HG02571 (cell line): ENCODE measurements at regions not wholly inside any gene's neighbourhood (a gene's known extent, or its start where the extent isn't known, plus 50 kb on each side); places are given as distances from the start of the nearest gene placed in this dataset.

Experiments used
- ATAC-seq: cut with Tn5 transposase; IDR thresholded peaks from one replicate; pipeline ENCODE4 v1.9.1; 2021; ENCODE audit warnings: mild to moderate bottlenecking, moderate library complexity; ENCODE audit not compliant: unreplicated experiment

- ATAC-seq = no peak
Measured at GRCh38 chr18:78169174-78169864, 810.3 kb upstream of the SALL3 start.

- no peak for ATAC-seq
Measured at GRCh38 chr18:78171954-78172353, 807.7 kb upstream of the SALL3 start.

- no peak for ATAC-seq
Measured at GRCh38 chr18:78174737-78175136, 804.9 kb upstream of the SALL3 start.

- no peak for ATAC-seq
Measured at GRCh38 chr18:78178812-78179211, 800.8 kb upstream of the SALL3 start.

- no peak for ATAC-seq
Measured at GRCh38 chr18:78180741-78181140, 798.9 kb upstream of the SALL3 start.

- no peak for ATAC-seq
Measured at GRCh38 chr18:78183815-78184214, 795.8 kb upstream of the SALL3 start.

DNA sequence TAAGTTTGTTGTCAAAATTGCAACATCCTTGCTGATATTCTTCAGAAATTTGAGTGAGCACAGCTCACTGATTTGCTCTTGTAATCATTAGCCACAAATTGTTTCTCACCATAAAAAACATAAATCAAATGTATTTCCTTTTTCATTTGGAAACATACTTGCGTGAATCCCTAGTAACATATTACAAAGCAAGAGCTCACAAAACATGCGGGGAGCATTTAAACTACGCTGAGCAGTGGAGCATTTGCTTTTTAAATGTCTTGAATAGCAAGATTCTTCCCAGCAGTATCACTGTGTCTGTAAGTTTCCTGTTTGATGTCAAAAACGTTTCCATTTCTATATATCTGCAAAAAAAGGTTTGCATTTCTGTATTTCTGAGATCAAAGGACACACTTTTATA, 788.3 kb upstream of the SALL3 start:
- no peak for ATAC-seq

DNA sequence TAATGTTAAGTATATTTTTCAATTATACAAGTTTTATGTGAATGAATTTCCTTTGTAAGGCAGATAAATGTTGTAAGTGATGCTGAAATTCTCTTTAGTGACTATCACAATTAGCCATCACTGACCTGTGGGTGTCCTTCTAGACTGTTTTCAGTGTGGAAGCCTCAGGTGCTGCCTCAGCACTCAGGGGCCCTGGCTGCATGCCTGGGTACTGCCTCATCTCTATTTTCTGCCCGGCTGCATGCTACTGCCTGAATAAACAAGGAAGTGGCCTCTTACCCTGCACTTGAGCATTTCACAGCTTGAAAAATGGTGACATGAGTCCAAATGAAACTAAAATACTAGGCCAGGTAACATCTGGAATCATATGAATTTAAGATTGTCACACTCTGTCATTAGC, 787.6 kb upstream of the SALL3 start:
- ATAC-seq = no peak

- ATAC-seq = no peak
Measured at GRCh38 chr18:78196280-78196679, 783.3 kb upstream of the SALL3 start.

DNA sequence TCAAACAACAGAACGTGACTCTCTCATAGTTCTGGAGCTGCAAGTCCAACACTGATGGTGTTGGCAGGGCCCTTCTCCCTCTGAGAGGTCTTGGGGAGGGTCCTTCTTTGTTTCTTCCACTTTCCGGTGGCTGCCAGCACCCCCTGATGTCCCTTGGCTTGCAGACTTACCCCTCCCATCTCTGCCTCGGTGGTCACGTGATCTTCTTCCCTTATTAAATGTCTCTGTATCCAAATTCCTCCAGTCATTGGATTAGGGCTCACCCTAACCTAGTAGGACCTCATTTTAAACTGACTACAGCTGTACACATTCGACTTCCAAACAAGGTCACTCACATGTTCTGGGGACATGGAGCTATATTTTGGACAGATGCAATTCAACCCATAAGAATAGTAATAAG, 780.6 kb upstream of the SALL3 start:
- no peak for ATAC-seq

DNA sequence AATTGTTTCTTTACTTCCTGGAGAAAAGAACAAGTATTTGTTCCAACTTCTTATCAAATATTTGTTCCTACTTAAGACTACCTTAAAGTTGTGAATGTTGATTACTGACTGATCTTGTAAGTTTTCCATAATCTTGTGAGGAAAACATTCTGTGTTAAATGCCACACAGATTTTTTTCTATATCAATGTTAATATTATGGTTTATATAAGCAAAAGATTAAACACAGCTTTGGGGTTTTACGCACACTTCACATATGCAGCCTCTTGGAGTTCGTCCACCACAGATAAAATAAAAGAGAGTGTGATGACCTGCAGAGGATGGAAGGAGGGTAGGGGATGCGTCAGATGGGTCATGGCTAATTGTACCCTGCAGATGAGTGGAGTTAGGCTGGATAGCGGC, 780.0 kb upstream of the SALL3 start:
- ATAC-seq = no peak

GRCh38 chr18:78207942-78208341, 771.7 kb upstream of the SALL3 start:
- no peak for ATAC-seq

DNA sequence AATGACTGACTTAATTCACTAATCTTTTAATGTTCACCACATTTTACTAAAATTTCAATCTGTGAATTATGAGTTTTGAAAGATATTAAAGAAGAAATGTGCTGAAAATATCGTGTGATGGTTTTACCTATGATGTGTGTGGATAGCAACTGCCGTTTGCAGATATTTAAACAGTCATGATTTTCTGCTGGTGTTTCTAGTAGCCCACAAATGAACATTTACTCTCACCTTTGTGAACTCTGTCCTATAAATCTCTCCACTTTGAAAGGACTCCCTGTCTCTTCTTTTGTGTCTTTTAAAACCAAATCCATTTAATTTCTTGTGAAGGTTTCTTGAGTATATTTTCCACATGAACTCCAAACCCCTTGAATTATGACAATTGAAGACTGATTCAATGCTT, 771.2 kb upstream of the SALL3 start:
- ATAC-seq = no peak

DNA sequence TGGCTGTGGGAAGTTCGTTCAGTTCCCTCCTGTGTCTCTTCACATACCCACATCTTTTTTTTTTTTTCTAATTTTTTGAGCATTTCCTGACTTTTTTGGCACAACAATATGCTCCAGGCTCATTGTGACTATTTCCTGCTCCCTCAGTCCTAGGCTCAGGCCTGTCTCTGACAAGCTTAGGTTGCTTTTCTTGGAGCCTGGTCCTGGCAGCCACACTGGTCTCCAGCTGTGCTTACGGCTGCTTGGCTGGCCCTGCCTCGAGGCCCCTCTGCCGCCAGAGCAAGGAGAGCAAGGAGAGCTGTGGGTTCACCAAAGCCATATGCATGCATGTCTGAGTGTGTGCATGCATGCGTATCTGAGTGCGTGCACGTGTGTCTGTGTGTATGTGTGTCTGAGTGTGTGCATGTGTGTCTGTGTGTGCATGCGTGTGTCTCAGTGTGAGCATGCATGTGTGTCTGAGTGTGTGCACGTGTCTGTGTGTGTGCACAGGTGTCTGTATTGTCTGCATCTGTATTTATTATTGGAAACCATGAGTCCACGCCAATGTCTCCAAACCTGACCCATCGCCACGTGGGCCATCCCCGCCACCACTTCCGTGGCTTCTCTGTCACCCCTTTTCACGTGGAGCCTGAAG, 766.1 kb upstream of the SALL3 start:
- no peak for ATAC-seq

DNA sequence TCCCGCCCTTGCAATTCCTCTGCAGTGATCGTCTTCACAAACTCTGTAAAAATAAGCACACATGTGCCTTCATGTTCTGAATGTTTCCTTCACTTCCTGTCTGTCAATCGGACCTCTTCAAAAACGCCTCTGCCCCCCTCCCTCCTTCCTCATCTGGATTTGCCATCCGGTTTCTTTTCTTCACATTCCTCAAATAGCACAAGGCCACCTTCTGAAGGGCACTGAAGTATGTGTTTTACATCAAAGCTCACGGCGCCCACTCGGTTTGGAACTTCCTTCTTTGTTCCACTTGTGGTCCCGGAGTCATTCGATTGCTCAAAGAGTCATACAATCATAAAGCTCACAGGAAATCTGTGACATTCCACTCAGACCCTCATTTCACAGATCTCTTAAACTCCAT, 758.1 kb upstream of the SALL3 start:
- no peak for ATAC-seq

- ATAC-seq = no peak
Measured at GRCh38 chr18:78228974-78229373, 750.6 kb upstream of the SALL3 start.

DNA sequence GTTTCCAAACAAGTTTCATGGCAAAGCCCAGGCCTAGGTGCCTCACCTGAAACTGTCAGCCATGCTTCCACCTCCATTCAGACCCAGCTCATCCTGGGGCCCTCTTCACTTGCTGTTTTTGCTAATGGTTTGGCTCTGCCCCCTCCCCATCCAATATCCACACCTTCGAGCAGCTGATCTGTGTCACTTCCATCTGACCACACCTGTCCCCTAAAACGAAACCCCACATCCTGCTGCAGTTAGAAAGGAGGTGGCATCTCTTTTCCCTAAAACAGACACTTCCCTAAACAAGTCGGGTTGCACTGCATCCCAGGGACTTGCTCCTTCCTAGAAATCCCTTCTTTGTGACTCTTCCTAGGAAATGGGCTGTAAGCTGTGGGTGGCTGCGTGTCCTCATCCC, 748.7 kb upstream of the SALL3 start:
- no peak for ATAC-seq

DNA sequence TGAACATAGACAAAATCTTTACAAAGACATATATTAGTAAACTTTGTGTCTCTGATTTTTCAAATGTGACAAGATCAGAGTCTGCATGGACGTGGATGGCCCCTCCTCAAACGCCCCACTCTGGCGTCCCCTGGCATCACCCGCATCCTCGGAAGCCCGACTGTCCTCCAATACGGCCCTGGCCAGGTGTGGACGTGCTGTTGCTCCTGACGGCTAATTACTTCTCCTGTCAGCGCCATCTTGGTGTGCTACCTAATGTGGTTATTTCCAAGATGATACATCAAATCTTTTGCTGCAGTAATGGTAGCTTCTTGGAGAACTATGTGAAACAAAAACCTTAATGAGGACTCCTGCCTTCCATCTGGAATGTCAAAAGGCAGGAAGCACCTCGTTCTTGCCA, 747.4 kb upstream of the SALL3 start:
- no peak for ATAC-seq

GRCh38 chr18:78237864-78238263, 741.8 kb upstream of the SALL3 start:
- ATAC-seq = no peak

DNA sequence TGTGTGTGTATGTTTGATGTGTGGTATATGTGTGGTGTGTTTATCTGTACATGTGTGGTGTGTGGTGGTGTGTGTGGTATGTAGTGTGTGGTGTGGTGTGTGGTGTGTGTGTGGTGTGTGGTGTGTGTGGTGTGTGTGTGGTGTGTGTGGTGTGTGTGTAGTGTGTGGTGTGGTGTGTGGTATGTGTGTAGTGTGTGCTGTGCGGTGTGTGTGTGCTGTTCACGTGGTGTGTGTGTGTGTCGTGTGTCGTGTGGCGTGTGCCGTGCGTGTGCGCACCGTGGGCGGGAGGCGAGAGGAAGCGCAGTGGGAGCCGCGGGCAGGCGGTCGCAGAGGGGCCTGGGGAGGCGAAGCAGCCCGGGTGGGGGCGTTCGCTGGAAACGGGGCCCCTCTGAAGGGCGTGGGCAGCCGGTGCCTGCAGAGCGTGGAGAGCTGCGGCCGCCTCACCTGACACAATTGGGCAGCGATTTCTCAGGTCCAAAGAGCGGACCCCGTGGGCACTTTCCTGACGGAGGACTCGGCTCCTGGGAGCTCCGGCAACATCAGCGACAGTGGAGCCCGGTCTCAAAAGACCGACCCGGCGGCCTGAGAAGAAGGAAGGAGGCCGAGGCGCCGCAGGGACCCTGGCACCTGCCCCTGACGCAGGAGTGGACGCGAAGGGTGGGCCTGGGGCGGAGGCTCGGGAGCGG, 741.1 kb upstream of the SALL3 start:
- ATAC-seq = no peak

DNA sequence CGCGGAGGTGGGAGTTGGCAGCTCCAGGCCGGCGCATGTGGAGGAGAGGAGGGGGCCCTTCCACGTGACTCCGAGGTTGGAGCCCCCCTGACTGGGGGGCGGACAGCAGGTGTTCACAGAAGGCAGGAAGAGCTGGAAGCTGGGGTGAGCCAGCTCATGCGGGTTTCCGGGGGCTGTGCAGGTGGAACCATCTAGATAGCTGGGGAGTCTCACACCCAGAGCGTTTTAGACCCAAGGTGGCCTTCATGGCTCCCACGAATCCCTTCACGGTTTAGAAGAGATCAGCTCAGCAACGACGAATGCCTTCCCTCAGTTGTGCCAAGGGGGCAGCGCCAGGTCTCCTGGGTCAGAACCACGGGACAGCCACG, 740.5 kb upstream of the SALL3 start:
- ATAC-seq = no peak

DNA sequence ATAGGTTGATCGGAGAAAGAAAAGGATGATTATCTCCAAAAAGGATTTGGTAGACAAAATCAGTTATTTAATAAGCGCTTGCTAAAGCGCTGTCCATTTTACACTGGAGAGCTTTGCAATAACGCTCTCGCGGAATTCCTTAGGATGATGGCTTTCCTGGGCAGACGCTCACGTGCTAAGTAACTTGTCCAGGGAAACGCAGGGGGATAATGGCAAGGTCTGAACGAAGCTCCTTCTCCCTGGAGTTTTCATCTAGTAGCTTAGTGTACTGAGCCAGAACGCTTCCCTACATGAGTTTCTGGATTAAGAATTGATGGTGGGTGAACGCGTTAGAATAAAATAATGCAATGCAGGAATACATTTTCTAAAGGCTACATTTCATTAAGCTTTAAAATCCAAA, 739.5 kb upstream of the SALL3 start:
- no peak for ATAC-seq
